ENCODE measurements at regions not wholly inside any gene's neighbourhood (a gene's known extent, or its start where the extent isn't known, plus 50 kb on each side); places are given as distances from the start of the nearest gene placed in this dataset.

GRCh38 chrX:33465137-33465536, 253.8 kb upstream of the DMD start:
- Histone ChIP-seq H3K36me3 (no peaks in the 10 kb centered on the region), H3K27ac (no peak overlapping the region), H3K4me1 (no peaks in the 10 kb centered on the region), H3K9me3 (no peaks in the 10 kb centered on the region), H3K4me3 (no peak overlapping the region), H3K27me3 (no peaks in the 10 kb centered on the region)
- no peak for ATAC-seq
- no peak for DNase-seq
- TF ChIP-seq, protein P1, sequence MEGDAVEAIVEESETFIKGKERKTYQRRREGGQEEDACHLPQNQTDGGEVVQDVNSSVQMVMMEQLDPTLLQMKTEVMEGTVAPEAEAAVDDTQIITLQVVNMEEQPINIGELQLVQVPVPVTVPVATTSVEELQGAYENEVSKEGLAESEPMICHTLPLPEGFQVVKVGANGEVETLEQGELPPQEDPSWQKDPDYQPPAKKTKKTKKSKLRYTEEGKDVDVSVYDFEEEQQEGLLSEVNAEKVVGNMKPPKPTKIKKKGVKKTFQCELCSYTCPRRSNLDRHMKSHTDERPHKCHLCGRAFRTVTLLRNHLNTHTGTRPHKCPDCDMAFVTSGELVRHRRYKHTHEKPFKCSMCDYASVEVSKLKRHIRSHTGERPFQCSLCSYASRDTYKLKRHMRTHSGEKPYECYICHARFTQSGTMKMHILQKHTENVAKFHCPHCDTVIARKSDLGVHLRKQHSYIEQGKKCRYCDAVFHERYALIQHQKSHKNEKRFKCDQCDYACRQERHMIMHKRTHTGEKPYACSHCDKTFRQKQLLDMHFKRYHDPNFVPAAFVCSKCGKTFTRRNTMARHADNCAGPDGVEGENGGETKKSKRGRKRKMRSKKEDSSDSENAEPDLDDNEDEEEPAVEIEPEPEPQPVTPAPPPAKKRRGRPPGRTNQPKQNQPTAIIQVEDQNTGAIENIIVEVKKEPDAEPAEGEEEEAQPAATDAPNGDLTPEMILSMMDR (IDR thresholded peaks at IDR 0.05), result no peak
- intact Hi-C loops (cut with DNase I), result no loop called here

GRCh38 chrX:33457102-33457501, 245.8 kb upstream of the DMD start:
- no peak overlapping the region for H3K4me3 ChIP-seq
- no peaks in the 10 kb centered on the region for H3K27me3 ChIP-seq
- TF ChIP-seq, protein P1 (IDR thresholded peaks at IDR 0.05), result no peak
- H3K9me3 ChIP-seq, result no peaks in the 10 kb centered on the region
- no peaks in the 10 kb centered on the region for H3K4me1 ChIP-seq
- intact Hi-C loops (cut with DNase I), result no loop called here
- H3K27ac ChIP-seq, result no peak overlapping the region
- DNase-seq (no peak), ATAC-seq (no peak)
- no peaks in the 10 kb centered on the region for H3K36me3 ChIP-seq

DNA sequence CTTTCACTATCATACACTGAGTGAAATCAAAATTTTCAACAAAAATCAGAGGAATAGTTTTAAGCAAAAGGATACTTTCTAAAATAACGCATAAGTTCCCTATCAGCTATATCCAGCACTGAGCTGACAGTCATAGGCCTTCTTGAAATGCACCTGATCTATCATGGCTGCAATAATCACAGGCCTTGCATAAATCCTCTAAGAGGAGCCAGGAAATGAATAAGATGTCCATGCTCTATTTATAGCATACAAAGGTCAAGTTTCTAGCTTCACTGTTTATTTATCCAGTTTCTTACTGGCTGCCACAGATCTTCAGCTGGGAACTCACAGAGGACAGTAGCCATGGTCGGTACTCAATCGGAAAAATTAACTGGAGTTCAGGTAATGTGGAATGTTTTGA, 235.9 kb upstream of the DMD start:
- intact Hi-C loops (cut with DNase I), result no loop called here
- Histone ChIP-seq H3K4me3 (no peak overlapping the region), H3K27ac (no peak overlapping the region), H3K4me1 (no peaks in the 10 kb centered on the region), H3K9me3 (no peaks in the 10 kb centered on the region), H3K36me3 (no peaks in the 10 kb centered on the region), H3K27me3 (no peaks in the 10 kb centered on the region)
- TF ChIP-seq, protein P1 (IDR thresholded peaks at IDR 0.05), result no peak
- no peak for DNase-seq
- ATAC-seq, result no peak

- DNase-seq (no peak), ATAC-seq (peak; percentile 81)
- intact Hi-C loops (cut with DNase I), result no loop called here
- H3K4me3 ChIP-seq, result no peak overlapping the region
- H3K9me3 ChIP-seq, result no peaks in the 10 kb centered on the region
- no peaks in the 10 kb centered on the region for H3K4me1 ChIP-seq
- no peak overlapping the region for H3K27ac ChIP-seq
- TF ChIP-seq, protein P1 (IDR thresholded peaks at IDR 0.05), result peak; percentile 71
- no peaks in the 10 kb centered on the region for H3K27me3 ChIP-seq
- no peaks in the 10 kb centered on the region for H3K36me3 ChIP-seq
Measured at GRCh38 chrX:33434256-33435092, 223.1 kb upstream of the DMD start.

DNA sequence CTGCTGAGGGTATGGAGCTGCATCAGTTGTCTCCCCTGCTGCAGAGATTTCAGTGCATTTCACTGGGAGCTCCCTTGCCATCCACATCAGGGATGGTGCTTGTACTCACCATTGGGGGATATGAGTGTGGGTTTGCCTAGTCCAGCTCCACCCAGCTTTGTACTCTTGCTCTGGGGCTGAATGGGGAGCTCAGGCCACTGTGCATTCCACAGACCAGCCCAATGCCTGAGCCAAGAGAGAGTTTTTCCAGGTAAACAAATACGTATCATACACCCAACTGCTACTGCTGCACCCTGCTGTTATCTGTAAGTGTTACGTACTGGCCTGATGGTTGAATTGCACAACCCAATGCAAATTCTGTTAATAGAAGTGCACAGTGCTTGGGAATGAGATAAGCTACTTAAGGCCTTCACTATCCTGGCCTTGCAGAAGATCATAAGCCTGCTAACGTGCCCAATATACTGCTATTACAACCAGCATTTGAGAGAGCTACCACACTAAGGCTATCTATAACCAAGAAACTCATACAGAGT, 205.0 kb upstream of the DMD start:
- ATAC-seq, result peak; percentile 93
- H3K9me3 ChIP-seq, result no peaks in the 10 kb centered on the region
- TF ChIP-seq, protein P1 (IDR thresholded peaks at IDR 0.05), result no peak

More for the DNA sequence above, 205.0 kb upstream of the DMD start:
- intact Hi-C loops (cut with DNase I), result no loop called here
- peak; percentile 57 for DNase-seq
- Histone ChIP-seq H3K36me3 (no peaks in the 10 kb centered on the region), H3K4me3 (no peak overlapping the region), H3K27ac (peak overlapping the region; percentile 55), H3K27me3 (no peaks in the 10 kb centered on the region), H3K4me1 (no peaks in the 10 kb centered on the region)
